GM19372 (cell line): ENCODE measurements at regions not wholly inside any gene's neighbourhood (a gene's known extent, or its start where the extent isn't known, plus 50 kb on each side); places are given as distances from the start of the nearest gene placed in this dataset.
"Not testable (repeated sequence)": the region's sequence is repeated elsewhere in the genome, so short reads cannot be mapped to it uniquely, and the experiment has no call there.

Source experiments
- ATAC-seq: cut with Tn5 transposase; IDR thresholded peaks from one replicate; pipeline ENCODE4 v1.9.1; 2021; ENCODE audit warnings: mild to moderate bottlenecking, low read depth, moderate library complexity; ENCODE audit not compliant: unreplicated experiment

DNA sequence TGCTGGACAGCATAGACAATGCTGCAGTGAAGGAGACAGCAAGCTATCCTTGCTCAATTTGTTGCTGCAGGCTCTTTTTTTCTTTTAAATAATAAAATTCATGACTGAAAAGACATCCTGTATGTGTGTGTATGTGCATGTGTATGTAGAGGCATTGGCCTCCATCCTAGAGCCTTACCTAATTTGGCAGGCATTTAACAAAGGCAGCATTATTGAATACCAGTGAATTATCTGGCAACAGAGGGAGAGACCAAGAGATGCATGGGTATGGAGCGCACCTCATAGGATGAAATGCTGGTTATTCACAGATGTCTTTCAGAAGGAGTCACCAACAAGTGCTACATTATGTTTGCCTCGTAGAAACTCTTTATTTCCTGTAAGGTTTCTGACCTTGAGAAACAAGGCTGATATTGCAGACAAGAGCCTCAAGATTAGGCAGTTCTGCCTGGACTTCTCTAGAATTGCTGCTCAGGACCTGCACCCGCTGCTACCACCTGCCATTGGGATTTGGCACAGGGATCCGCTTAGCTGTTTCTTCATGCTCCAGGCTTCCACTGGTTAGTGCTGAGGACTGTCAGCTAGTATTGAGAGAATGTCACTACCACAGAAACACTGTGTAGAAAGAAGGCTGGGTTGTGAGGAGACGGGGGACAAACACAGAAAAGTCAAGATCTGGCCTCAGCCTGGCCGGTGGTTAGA is 247.7 kb upstream of the RFX3 start:
- no peak for ATAC-seq

DNA sequence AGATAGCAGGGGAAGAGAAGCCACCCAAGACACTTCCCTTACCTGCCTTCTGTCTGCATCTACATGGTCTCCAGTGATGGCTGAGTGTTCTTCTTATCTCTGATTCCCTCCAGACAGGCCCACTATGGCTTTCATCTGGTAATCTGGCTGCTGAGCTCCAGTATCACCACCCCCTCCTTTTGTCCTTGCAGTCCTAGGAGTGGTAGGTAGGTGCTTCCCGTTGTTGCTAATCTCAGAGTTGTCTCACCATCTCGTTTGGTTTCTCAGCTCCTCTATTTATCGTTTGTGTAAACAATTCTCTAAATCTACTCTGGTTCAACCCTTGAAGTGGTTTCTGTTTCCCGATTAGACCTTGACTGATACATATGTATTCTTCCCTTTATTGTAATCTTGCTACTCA is 243.8 kb upstream of the RFX3 start:
- no peak for ATAC-seq

DNA sequence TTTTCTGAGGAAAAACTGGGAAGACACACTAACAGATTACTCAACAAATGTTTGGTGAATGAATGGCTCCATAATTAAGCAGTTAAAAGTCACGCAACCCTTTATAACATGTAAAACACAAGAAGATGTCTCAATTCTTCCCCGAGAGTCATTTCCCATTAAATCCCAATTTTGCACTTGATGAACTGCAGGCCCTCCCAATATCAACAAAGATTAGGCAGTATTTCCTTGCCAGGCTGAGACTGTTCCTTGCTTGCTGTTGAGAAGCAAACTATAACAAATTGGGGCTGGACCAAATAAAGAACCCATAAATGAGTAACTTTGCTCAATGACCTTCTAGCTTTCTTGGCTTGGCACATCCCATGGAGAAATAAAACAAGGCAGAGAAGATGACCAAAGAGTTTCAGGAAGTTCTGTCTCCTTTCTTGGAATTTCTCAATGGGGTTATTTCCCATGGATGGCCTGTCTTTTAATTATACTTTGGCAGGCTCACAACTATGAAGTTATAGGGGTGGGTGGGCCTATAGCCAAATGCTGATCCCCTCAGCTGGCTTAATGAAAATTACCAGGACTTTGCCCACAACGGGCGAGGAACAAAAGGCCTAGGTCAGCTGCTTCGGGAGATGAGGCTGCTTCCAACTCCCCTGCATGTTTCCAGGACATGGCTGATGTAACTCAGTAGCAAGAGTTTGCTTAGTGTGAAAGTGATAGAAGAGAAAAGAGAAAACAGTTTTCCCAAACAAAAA is 243.1 kb upstream of the RFX3 start:
- ATAC-seq: no peak

DNA sequence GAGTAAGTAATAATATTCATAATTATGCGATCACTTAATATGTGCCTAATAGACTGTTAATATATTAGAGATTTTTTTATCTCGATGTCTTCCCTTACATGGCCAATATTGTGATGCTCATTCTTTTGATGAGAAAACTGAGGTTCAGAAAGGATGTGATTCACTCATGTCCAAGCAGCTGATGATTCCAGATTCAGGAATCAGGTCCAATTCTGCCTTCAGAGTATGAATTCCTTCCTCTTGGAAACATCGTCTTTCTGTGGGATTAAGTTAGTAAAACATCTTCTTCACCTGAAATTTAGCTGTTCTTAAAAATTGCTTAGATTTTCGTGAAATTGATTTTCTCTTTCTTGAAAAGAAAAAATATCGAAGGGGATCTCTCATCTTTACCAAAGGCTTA is 242.5 kb upstream of the RFX3 start:
- ATAC-seq: no peak

DNA sequence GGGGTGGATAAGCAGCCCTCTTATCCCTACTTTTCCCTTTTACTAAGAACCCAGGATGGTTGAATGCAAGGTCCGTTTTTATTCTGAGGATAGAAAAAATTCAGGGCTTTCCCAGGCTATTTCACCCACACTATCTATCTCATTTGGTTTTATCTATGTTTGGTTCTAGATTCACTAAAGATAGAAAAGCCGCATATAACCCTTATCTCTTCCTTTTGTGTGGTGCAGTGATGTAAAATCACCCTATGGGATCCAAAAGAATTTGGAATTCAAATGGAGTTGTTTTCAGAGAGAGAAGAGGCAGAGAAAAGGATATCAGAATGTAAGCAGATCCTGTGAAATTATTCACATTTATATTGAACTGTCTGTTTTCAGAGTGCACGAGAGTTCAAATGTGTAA is 236.3 kb upstream of the RFX3 start:
- no peak for ATAC-seq

DNA sequence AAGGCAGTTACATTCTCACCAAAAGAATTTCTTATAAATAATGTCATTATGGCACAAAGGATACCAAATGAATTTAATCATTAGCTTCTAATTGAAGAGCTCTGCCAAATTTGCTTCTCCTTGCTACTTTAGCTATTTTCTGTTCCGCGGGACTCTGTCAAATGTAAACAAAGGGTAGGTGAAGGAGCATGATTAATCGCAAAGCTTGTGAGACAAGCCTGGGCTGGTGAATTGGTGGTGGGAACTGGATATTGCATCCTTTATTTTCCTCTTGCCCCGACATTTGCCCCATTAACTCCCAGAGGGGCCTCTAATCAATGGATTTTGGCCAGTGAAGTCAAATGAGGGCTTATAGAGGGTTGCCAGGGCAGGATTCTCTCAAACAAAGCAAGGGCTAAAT is 234.2 kb upstream of the RFX3 start:
- no peak for ATAC-seq

DNA sequence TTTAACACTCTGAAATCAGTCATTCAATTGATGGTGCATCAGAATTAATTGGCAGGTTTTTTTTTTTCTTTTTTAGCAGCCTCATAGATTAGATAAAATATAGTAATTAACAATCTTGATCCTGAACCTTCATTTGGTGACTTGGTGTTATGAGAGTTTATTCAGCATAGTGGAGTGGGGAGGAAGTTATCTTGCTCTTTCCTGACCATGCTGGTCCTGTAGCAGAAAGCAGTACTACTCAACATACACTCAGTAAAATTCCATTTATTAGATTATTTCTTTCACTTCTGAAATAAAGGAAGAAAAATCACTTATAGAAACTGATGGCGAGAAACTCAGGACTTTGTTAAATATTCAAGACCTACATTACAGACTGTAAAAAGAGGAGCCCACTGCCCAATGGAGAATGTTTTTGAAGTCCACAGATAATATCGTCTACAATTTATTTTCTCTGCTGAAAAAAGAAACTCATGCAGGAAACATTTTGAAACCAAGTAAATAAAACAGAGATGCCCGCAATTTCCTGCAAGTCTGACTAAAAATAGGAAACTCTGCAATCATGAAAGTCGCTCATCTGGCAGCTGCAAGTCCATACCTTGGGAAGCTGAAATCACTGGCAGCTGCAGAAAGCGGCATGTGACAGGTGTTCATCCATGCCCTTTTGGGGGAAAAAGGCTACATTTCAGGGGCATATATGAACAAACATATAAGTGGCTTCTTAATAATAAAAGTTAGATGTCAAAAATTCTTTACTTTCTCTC is 233.2 kb upstream of the RFX3 start:
- ATAC-seq: no peak

DNA sequence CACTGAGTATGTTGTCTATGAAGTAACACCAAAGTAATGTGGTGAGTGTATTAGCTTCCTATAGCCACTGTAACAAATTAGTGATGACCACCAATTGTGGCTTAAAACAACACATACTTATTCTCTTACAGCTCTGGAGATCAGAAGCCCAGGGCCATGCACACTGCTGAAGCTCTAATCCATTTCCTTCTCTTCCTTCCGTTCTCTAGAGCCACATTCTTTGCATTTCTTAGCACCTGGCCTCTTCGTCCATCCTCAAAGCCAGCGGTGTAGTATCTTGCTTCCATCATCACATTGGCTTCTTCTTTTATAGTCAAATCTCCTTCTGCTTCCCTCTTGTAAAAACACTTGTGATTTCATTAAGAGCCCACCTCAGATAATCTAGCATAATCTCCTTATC is 230.3 kb upstream of the RFX3 start:
- no peak for ATAC-seq

DNA sequence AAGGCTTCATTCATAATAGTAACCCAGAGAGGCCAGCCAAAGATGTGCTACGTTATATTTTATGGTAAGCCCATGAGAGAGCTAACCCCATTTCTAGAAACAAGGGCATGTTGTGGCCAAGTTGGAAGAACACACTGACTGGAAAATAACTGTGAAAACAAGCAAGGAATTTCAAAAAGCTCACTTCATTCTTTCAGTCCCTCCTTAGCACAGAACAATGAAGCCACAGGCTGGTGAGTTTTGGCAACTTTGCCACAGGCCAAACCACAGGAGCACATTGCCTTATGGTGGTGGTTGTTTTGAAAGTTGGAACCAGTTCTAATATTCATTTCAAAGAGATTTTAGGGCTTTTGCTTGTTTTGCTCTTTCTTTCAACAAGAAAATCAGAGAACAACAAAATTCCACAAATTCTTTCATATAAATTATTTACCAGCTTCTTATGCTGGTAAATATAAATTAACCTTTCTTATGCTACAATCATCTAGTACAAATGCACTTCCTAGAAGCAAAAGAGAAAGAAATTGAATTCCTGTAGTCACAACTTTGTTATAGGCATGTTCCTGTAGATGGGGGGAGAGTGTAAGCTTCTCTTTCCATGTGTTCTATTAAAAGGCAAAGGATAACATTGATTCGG is 225.4 kb upstream of the RFX3 start:
- no peak for ATAC-seq

DNA sequence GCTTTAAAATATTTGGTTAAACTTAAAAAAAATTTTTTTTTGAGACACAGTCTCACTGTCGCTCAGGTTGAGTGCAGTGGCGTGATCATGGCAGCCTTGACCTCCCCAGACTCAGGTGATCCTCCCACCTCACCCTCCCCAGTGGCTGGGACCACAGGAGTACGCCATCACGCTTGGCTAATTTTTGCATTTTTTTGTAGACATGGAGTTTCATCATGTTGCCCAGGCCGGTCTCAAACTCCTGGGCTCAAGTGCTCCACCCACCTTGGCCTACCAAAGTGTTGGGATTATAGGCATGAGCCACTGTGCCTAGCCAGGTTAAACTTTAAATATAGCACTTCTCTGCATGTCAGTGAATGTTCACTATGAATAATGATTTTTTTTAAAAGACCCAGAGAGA is 224.5 kb upstream of the RFX3 start:
- no peak for ATAC-seq

DNA sequence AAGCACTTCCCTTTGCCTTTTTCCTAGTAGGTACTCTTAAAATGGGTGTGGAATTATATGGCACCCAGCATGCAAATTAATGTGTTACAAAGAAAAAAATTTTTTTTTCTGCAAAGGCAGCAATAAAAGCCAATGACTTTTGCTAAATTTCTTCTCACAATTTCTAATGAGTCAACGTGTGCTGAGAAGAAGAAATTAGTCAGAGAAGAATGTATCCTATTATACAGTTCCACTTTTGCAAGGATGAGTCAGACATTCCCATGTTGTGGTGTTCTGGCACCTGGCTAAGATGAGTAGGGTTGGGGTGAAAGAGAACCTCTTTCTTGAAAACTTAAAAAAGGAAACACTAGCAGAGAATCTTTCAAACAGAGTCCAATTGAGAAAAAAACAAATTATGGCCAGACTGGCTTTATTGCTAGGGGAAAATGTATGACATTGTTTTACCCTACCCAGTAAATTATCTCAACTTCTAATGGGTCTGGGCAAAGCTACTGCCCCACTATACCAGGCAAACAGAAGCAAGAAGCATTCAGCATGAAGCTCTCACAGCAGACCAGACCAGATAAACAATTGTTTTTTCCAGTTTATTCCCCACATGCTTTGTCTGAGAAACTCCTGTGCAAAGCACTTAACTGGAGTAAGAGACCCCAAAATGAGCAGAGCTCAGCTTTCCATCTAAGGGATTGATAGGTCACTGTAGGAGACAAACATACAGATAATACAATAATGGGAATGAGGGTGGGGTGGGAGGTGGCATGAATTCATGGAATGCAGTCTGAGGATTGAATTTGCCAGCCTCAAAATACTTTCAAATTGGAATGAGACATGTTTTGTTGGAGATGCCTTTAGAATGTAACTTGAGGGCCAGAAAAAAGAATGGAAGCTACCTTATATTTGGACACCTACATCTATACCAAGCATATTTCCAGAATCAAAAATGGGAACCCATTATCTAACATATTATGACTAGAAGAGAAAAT is 220.8 kb upstream of the RFX3 start:
- ATAC-seq: no peak

DNA sequence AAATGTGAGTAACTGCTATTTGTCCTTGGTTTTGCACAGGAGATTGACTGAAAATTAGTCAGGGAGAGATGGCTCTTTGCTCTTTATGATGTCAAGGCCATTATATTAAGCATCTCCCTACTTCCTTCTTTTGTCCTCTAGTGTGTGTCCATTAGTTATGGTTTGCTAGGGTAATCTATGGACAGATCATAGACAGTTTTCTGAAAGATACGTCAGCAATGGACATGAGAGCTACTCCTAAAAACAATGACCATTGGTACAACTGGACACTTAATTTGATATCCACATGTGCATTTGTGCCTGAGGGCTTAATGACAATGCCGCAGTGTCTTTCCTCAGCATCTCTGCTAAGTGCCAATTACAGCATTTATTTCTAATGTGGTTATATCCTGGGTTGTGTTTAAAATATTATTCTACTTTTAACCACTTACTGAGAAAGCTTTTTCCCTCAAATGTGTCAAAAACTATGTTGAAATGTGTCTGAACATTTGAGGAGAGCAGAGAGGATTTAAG is 218.2 kb upstream of the RFX3 start:
- ATAC-seq: no peak

DNA sequence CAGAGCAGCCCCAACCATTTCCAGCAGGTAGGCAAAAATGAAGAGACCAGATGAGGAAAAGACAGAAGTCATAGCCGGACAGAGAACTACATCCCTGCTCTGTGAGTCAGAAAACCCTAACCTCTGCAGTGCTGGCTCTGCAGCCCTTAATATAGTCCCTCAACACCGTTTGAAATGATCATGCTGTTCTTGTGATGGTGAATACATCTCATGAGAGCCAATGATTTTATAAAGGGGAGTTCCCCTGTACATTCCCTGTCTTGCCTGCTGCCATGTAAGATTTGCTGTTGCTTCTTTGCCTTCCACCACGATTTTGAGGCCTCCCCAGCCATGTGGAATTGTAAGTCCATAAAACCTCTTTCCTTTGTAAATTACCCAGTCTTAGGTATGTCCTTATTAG is 216.8 kb upstream of the RFX3 start:
- no peak for ATAC-seq

DNA sequence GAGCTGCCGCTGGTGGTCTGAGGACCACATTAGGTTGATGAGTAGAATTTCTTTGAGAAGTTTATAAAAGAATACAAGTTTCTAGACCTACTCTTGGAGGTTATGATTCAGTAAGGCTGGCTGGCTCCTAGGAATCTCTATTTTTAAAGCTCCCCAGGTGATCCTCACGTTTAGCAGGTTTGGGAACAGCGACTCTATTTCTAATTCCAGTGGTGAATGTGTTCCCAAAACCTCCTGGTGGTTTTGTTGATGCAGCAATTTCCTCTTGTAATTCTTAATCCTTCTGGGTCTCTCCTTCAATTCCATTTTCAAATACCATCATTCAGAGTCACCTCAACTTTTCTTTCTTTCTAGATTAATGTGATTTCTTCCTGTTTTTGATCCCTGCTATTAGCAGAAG is 215.9 kb upstream of the RFX3 start:
- ATAC-seq: no peak

DNA sequence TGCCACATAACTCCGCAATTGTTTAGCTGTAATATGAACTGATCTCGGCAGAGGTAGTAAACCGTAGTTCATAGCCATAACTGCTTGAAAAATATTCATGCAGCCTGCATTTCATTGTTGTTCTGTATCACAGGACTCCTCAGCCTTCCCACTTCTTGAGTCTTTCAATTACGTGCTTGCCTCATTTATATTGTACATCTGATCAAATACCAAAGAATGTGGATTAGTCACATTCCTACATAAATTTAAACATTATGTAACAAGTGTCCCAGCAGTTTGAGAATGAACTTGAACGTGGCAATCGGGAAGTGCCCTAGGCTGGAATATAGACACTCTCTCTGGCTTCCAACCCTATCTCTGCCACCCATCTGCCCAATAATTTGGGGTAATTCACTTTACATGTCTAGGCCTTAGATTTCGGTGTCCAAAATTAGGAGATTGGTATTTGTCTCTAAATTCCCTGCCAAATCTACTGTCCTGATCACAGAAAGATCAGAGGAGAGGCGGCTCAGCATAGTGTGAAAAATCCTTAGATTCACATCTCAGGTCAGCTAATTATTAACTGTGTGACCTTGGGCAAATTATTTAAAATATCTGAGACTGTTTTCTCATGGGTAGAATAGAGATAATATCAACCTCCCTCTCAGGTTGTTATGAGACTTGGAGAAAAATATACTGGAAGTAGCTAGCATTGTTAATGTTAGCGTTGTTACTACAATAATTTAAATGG is 215.1 kb upstream of the RFX3 start:
- no peak for ATAC-seq

DNA sequence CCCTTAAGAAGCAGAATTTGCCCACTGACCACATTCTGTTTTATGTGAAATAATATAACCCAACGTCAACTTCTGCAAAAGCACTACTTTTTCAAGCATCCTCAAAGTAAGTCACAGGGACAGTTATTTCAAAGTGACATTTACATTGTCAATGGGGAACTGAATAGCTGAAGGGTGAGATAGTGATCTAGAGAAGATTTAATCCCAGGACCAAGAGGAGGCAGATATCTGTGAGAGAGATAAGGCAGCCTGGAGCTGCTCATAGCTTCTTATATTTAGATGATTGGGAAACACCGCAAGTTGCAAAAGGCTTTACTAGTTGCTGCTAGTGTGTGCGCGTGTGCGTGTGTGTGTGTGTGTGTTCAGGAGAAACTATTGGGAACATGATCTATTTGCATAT is 210.4 kb upstream of the RFX3 start:
- ATAC-seq: no peak

DNA sequence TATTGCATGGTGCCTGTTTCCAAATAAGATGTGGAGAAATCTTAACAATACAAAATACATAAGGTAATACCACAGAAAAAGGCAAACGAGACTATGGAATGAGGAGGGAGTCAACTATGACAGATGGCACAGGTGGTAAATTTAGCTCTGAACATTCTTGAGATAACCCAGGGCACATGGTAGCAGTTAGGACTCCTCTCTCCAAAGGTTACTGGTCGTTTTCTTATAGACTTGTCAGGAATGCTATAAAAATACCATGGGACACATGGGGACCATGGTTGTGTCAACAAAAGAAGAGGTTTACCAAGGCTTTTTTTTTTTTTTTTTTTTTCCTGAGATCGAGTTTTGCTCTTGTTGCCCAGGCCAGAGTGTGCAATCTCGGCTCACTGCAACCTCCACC is 209.4 kb upstream of the RFX3 start:
- no peak for ATAC-seq

DNA sequence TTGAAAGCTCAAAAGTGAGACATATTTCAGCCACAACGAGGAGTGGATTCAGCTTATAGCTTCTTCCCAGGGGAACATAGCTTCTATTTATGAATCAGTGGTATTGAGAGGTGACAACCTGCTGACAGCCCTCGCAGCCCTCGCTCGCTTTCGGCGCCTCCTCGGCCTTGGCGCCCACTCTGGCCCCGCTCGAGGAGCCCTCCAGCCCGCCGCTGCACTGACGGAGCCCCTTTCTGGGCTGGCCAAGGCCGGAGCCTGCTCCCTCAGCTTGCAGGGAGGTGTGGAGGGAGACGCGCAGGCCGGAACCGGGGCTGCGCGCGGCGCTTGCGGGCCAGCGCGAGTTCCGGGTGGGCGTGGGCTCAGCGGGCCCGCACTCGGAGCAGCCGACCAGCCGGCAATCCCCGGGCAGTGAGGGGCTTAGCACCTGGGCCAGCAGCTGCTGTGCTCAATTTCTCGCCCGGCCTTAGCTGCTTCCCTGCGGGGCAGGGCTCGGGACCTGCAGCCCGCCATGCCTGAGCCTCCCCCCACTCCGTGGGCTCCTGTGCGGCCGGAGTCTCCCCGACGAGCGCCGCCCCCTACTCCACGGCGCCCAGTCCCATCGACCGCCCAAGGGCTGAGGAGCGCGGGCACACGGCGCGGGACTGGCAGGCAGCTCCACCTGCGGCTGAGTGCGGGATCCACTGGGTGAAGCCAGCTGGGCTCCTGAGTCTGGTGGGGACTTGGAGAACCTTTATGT is 207.9 kb upstream of the RFX3 start:
- ATAC-seq: not testable (repeated sequence)

DNA sequence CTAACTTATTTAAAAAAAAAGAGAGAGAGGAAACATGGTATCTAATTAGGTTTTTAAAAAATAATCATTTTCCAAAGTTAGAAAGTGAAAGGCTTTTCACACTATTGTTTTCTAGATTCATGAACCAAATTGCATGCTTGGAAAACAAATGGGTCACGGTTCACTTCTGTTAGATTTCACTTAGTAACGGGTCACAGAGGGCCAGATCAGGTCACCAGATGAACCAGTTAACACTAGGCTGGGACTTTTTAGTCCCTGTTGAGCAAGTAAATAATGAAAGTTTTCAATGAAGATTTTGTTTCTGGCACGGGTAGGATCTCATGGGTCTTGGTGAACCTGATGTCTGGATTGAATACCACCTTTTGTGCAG is 207.2 kb upstream of the RFX3 start:
- ATAC-seq: no peak
